Left lung (tissue), 4 donors: ENCODE measurements at regions not wholly inside any gene's neighbourhood (a gene's known extent, or its start where the extent isn't known, plus 50 kb on each side); places are given as distances from the start of the nearest gene placed in this dataset.

Experiments used
- ATAC-seq: fragments of 200-7000 bp; cut with Tn5 transposase; one replicate; pipeline ENCODE4 v1.9.1; 2020; ENCODE audit warnings: moderate library complexity
- DNase-seq, 4 donors: peaks; one replicate each; pipeline ENCODE4 v3.0.0-alpha.2; 2013 to 2020
- H3K27ac ChIP-seq, 2 donors: fragments of 200-600 bp; sonication (generic) in 1 of 2; one replicate each; pipeline versions ENCODE4 v1.5.0 to v1.8.0; 2020 to 2021
- H3K27me3 ChIP-seq, 2 donors: fragments of 200-600 bp; sonication (generic) in 1 of 2; one replicate each; pipeline versions ENCODE4 v1.5.0 to v1.8.0; 2020 to 2021
- H3K36me3 ChIP-seq, 2 donors: fragments of 200-600 bp; sonication (generic) in 1 of 2; one replicate each; pipeline versions ENCODE4 v1.5.0 to v1.8.0; 2020 to 2021
- H3K4me1 ChIP-seq, 2 donors: fragments of 200-600 bp; one replicate each; pipeline ENCODE4 v1.8.0; 2021
- H3K4me3 ChIP-seq, 2 donors: fragments of 200-600 bp; sonication (generic) in 1 of 2; one replicate each; pipeline versions ENCODE4 v1.5.0 to v1.8.0; 2020 to 2021; ENCODE audit warnings: mild to moderate bottlenecking in 1 of 2
- H3K9me3 ChIP-seq, 2 donors: fragments of 200-600 bp; sonication (generic) in 1 of 2; one replicate each; pipeline versions ENCODE4 v1.5.0 to v1.8.0; 2020 to 2021
- CTCF ChIP-seq, 2 donors: fragments of 200-600 bp; sonication (generic) in 1 of 2; IDR thresholded peaks; one replicate each; pipeline versions ENCODE4 v1.5.0 to v1.8.0; 2021; ENCODE audit warnings: antibody characterized with exemption in 2 of 2
- intact Hi-C, 2 donors: fragments of 100-400 bp; cut with DNase I; formaldehyde crosslinking; loops; one replicate each; pipeline versions ENCODE4 v1.11.2 to v1.14.2; 2022
- donor health status: DM: no; HTN: yes; CAD: no.
- donor health status: DM: no; HTN: no; CAD: no.

GRCh38 chr2:14936426-14936825 is 303.9 kb downstream of the LRATD1 start:
- DNase-seq: no peak
- no peak for TF ChIP-seq CTCF (IDR thresholded peaks at IDR 0.05)
- Histone ChIP-seq H3K4me3 (no peak overlapping the region), H3K36me3 (no peaks in the 10 kb centered on the region), H3K27me3 (no peaks in the 10 kb centered on the region), H3K9me3 (peaks cover 0 to 8% of the 10 kb centered on the region in 2 donors), H3K4me1 (no peaks in the 10 kb centered on the region), H3K27ac (no peak overlapping the region)
- ATAC-seq: no peak
- intact Hi-C loops: no loop called here

GRCh38 chr2:14937336-14937735 is 304.8 kb downstream of the LRATD1 start:
- Histone ChIP-seq H3K27ac (no peak overlapping the region), H3K27me3 (no peaks in the 10 kb centered on the region), H3K4me1 (no peaks in the 10 kb centered on the region), H3K36me3 (no peaks in the 10 kb centered on the region), H3K9me3 (peaks cover 0 to 11% of the 10 kb centered on the region in 2 donors), H3K4me3 (no peak overlapping the region)
- no peak for TF ChIP-seq CTCF (IDR thresholded peaks at IDR 0.05)
- DNase-seq (no peak), ATAC-seq (no peak)
- intact Hi-C loops: no loop called here

GRCh38 chr2:14941151-14941631 is 308.7 kb downstream of the LRATD1 start:
- intact Hi-C loops: no loop called here
- DNase-seq: peak in 2 of 4 donors; percentile 14 to 51
- Histone ChIP-seq H3K27me3 (no peaks in the 10 kb centered on the region), H3K4me3 (no peak overlapping the region), H3K36me3 (no peaks in the 10 kb centered on the region), H3K9me3 (peaks cover 0 to 22% of the 10 kb centered on the region in 2 donors), H3K4me1 (no peaks in the 10 kb centered on the region), H3K27ac (no peak overlapping the region)
- no peak for TF ChIP-seq CTCF (IDR thresholded peaks at IDR 0.05)
- peak; percentile 41 for ATAC-seq

- ATAC-seq (no peak), DNase-seq (no peak)
- H3K4me3 ChIP-seq: no peak overlapping the region
- intact Hi-C loops: no loop called here
- no peaks in the 10 kb centered on the region for H3K27me3 ChIP-seq
- TF ChIP-seq CTCF (IDR thresholded peaks at IDR 0.05): no peak
- H3K4me1 ChIP-seq: no peaks in the 10 kb centered on the region
- peaks cover 0 to 14% of the 10 kb centered on the region in 2 donors for H3K9me3 ChIP-seq
- H3K36me3 ChIP-seq: no peaks in the 10 kb centered on the region
- H3K27ac ChIP-seq: no peak overlapping the region
Observed at GRCh38 chr2:14942987-14943386, 310.5 kb downstream of the LRATD1 start.

- DNase-seq: no peak
- H3K27me3 ChIP-seq: no peaks in the 10 kb centered on the region
- H3K4me1 ChIP-seq: no peaks in the 10 kb centered on the region
- no peak for TF ChIP-seq CTCF (IDR thresholded peaks at IDR 0.05)
- H3K9me3 ChIP-seq: peaks cover 0 to 14% of the 10 kb centered on the region in 2 donors
- H3K27ac ChIP-seq: no peak overlapping the region
- ATAC-seq: no peak
- intact Hi-C loops: no loop called here
- H3K4me3 ChIP-seq: no peak overlapping the region
- H3K36me3 ChIP-seq: no peaks in the 10 kb centered on the region
Observed at GRCh38 chr2:14944562-14945346, 312.2 kb downstream of the LRATD1 start.
